Fibroblast of the aortic adventitia (primary cell): ENCODE measurements at regions not wholly inside any gene's neighbourhood (a gene's known extent, or its start where the extent isn't known, plus 50 kb on each side); places are given as distances from the start of the nearest gene placed in this dataset.
"Not testable (repeated sequence)": the region's sequence is repeated elsewhere in the genome, so short reads cannot be mapped to it uniquely, and the experiment has no call there.

Source experiments
- DNase-seq: peaks from one replicate; pipeline ENCODE4 v3.0.0-alpha.2; 2010; ENCODE audit warnings: low read depth
- H3K4me3 ChIP-seq: 2 replicates; pipeline ENCODE4 v1.5.1; 2011; ENCODE audit warnings: low read depth, mild to moderate bottlenecking, control low read depth, low read length, moderate library complexity
- CTCF ChIP-seq: IDR thresholded peaks from 2 replicates; pipeline ENCODE4 v1.5.1; 2011; ENCODE audit warnings: mild to moderate bottlenecking, low read length, control low read depth, inconsistent platforms; ENCODE audit not compliant: insufficient read depth

- TF ChIP-seq CTCF, result no peak
- no peak for DNase-seq
Observed at GRCh38 chr18:2146754-2147153, 424.6 kb downstream of the METTL4 start.

GRCh38 chr18:2147476-2148230 lies 423.7 kb downstream of the METTL4 start:
- peak; percentile 95 for DNase-seq
- peak overlapping the region; percentile 19 for H3K4me3 ChIP-seq
- no peak for TF ChIP-seq CTCF

More at GRCh38 chr18:2146754-2147153, 424.6 kb downstream of the METTL4 start:
- no peak overlapping the region for H3K4me3 ChIP-seq

- DNase-seq, result peak; percentile 88
- TF ChIP-seq CTCF, result no peak
- no peak overlapping the region for H3K4me3 ChIP-seq
Observed at GRCh38 chr18:2148823-2149222, 422.5 kb downstream of the METTL4 start.

- peak; percentile 76 for DNase-seq
- no peak for TF ChIP-seq CTCF
- no peak overlapping the region for H3K4me3 ChIP-seq
Observed at GRCh38 chr18:2150566-2150965, 420.7 kb downstream of the METTL4 start.

GRCh38 chr18:2154278-2154677 lies 417.0 kb downstream of the METTL4 start:
- no peak for TF ChIP-seq CTCF
- no peak overlapping the region for H3K4me3 ChIP-seq
- no peak for DNase-seq

GRCh38 chr18:2164644-2165550 lies 406.4 kb downstream of the METTL4 start:
- no peak for TF ChIP-seq CTCF
- no peak for DNase-seq
- no peak overlapping the region for H3K4me3 ChIP-seq

- not testable (repeated sequence) for DNase-seq, H3K4me3 ChIP-seq
Observed at GRCh38 chr18:2166876-2167275, 404.4 kb downstream of the METTL4 start.
